Hepatocyte (in vitro differentiated cells): ENCODE measurements at regions not wholly inside any gene's neighbourhood (a gene's known extent, or its start where the extent isn't known, plus 50 kb on each side); places are given as distances from the start of the nearest gene placed in this dataset.
"Not testable (repeated sequence)": the region's sequence is repeated elsewhere in the genome, so short reads cannot be mapped to it uniquely, and the experiment has no call there.

ENCODE experiments used
- DNase-seq: peaks from one replicate; pipeline ENCODE4 v3.0.0-alpha.2; 2016; ENCODE audit warnings: low spot score
- H2AFZ ChIP-seq: fragments of 200-600 bp; sonication (generic); 2 replicates; pipeline ENCODE4 v1.6.0; 2016; ENCODE audit warnings: antibody characterized with exemption, mild to moderate bottlenecking
- H3K27ac ChIP-seq: fragments of 200-600 bp; sonication (generic); 2 replicates; pipeline ENCODE4 v1.5.1; 2016; ENCODE audit warnings: mild to moderate bottlenecking
- H3K27me3 ChIP-seq: fragments of 200-600 bp; sonication (generic); 2 replicates; pipeline ENCODE4 v1.6.1; 2016
- H3K36me3 ChIP-seq: fragments of 200-600 bp; sonication (generic); replicated peaks from 2 replicates; pipeline ENCODE4 v1.5.1; 2016; ENCODE audit warnings: low read depth; ENCODE audit not compliant: insufficient read depth
- H3K4me1 ChIP-seq: fragments of 200-600 bp; sonication (generic); 2 replicates; pipeline ENCODE4 v1.5.1; 2016; ENCODE audit warnings: mild to moderate bottlenecking, moderate library complexity; ENCODE audit not compliant: insufficient read depth
- H3K4me2 ChIP-seq: fragments of 200-600 bp; sonication (generic); 2 replicates; pipeline ENCODE4 v1.6.0; 2016
- H3K4me3 ChIP-seq: fragments of 200-600 bp; sonication (generic); 2 replicates; pipeline ENCODE4 v1.5.1; 2016; ENCODE audit warnings: mild to moderate bottlenecking
- H3K79me2 ChIP-seq: fragments of 200-600 bp; sonication (generic); 2 replicates; pipeline ENCODE4 v1.6.0; 2017; ENCODE audit warnings: mild to moderate bottlenecking
- H3K9me2 ChIP-seq: fragments of 200-600 bp; sonication (generic); replicated peaks from 2 replicates; pipeline ENCODE4 v1.6.0; 2017; ENCODE audit warnings: mild to moderate bottlenecking; ENCODE audit not compliant: insufficient read depth
- H3K9me3 ChIP-seq: fragments of 200-600 bp; sonication (generic); 2 replicates; pipeline ENCODE4 v1.5.1; 2016; ENCODE audit warnings: low read depth, mild to moderate bottlenecking
- H4K20me1 ChIP-seq: fragments of 200-600 bp; sonication (generic); 2 replicates; pipeline ENCODE4 v1.6.0; 2016; ENCODE audit warnings: mild to moderate bottlenecking; ENCODE audit not compliant: insufficient read depth, poor library complexity, severe bottlenecking
- EZH2 ChIP-seq: fragments of 200-600 bp; sonication (generic); IDR thresholded peaks from 2 replicates; pipeline ENCODE4 v1.6.1; 2016; ENCODE audit warnings: antibody characterized with exemption, mild to moderate bottlenecking, borderline replicate concordance
- EZH2phosphoT487 ChIP-seq: fragments of 200-600 bp; sonication (generic); IDR thresholded peaks from one replicate; pipeline ENCODE4 v1.6.1; 2018; ENCODE audit warnings: antibody characterized with exemption, mild to moderate bottlenecking, low read depth, moderate library complexity; ENCODE audit not compliant: unreplicated experiment, severe bottlenecking
- WGBS: methylation state at CpG from one replicate; pipeline ENCODE4 v1.1.6; 2016; ENCODE audit warnings: low lambda C conversion rate; ENCODE audit errors: missing lambda C conversion rate; 5-methylcytosine and 5-hydroxymethylcytosine counted together
- TF ChIP-seq, protein P1 (sequence below): fragments of 200-600 bp; sonication (generic); IDR thresholded peaks from 2 replicates; pipeline ENCODE4 v1.5.1; 2016; ENCODE audit warnings: antibody characterized with exemption, mild to moderate bottlenecking; ENCODE audit not compliant: poor library complexity

DNA sequence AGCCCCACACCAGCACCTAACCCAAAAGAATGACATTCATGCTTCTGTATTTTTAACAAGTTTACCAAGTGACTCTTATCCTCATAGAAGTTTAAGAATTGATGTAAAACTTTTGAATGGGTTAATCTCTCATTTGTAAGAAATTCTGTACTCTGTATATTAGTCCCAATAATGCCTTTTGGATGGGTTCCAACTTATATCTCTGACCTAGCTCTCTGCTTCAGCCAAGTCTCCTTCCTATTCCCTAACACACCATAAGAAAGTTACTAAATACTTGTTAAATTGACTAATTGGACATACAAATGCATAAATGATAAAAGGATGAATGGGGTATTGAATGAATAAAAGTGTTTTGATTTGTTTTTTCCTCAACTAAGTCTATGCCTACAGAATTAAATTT, 557.3 kb downstream of the TMTC2 start:
- Histone ChIP-seq H3K4me2 (no peak overlapping the region), H3K79me2 (no peaks in the 10 kb centered on the region), H3K9me2 (no peaks in the 10 kb centered on the region), H3K27ac (no peak overlapping the region), H2AFZ (no peak overlapping the region), H3K4me3 (no peak overlapping the region), H3K9me3 (no peaks in the 10 kb centered on the region), H3K4me1 (no peaks in the 10 kb centered on the region), H3K36me3 (no peaks in the 10 kb centered on the region), H3K27me3 (no peaks in the 10 kb centered on the region), H4K20me1 (no peaks in the 10 kb centered on the region)
- no peak for DNase-seq
- TF ChIP-seq EZH2phosphoT487: no peak
- no peak for TF ChIP-seq EZH2
- TF ChIP-seq, protein P1, sequence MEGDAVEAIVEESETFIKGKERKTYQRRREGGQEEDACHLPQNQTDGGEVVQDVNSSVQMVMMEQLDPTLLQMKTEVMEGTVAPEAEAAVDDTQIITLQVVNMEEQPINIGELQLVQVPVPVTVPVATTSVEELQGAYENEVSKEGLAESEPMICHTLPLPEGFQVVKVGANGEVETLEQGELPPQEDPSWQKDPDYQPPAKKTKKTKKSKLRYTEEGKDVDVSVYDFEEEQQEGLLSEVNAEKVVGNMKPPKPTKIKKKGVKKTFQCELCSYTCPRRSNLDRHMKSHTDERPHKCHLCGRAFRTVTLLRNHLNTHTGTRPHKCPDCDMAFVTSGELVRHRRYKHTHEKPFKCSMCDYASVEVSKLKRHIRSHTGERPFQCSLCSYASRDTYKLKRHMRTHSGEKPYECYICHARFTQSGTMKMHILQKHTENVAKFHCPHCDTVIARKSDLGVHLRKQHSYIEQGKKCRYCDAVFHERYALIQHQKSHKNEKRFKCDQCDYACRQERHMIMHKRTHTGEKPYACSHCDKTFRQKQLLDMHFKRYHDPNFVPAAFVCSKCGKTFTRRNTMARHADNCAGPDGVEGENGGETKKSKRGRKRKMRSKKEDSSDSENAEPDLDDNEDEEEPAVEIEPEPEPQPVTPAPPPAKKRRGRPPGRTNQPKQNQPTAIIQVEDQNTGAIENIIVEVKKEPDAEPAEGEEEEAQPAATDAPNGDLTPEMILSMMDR: no peak

DNA sequence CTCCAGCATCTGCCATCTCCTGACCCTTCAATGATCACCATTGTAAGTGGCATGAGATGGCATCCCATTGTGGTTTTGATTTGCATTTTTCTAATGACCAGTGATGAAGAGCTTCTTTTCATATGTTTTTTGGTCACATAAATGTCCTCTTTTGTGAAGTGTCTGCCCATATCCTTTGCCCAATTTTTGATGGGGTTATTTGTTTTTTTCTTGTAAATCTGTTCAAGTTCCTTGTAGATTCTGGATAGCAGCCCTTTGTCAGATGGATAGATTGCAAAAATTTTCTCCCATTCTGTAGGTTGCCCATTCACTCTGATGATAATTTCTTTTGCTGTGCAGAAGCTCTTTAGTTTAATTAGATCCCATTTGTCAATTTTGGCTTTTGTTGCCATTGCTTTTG, 547.3 kb downstream of the TMTC2 start:
- H3K9me3 ChIP-seq, H3K27me3 ChIP-seq, H2AFZ ChIP-seq, H3K9me2 ChIP-seq, H3K4me3 ChIP-seq, H3K36me3 ChIP-seq, H3K4me1 ChIP-seq, H3K4me2 ChIP-seq, H3K79me2 ChIP-seq, H4K20me1 ChIP-seq, DNase-seq, H3K27ac ChIP-seq: not testable (repeated sequence)

DNA sequence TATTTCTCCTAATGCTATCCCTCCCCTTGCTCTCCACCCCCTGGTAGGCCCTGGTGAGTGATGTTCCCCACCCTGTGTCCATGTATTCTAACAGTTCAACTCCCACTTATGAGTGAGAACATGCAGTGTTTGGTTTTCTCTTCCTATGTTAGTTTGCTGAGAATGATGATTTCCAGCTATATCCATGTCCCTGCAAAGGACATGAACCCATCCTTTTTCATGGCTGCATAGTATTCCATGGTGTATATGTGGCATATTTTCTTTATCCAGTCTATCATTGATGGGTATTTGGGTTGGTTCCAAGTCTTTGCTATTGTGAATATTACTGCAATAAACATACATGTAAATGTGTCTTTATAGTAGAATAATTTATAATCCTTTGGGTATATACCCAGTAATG, 540.3 kb downstream of the TMTC2 start:
- not testable (repeated sequence) for H3K4me3 ChIP-seq, H3K9me2 ChIP-seq, H3K27ac ChIP-seq, H3K79me2 ChIP-seq, H4K20me1 ChIP-seq, H3K4me2 ChIP-seq, H2AFZ ChIP-seq, H3K27me3 ChIP-seq, H3K9me3 ChIP-seq, DNase-seq, H3K36me3 ChIP-seq, H3K4me1 ChIP-seq

DNA sequence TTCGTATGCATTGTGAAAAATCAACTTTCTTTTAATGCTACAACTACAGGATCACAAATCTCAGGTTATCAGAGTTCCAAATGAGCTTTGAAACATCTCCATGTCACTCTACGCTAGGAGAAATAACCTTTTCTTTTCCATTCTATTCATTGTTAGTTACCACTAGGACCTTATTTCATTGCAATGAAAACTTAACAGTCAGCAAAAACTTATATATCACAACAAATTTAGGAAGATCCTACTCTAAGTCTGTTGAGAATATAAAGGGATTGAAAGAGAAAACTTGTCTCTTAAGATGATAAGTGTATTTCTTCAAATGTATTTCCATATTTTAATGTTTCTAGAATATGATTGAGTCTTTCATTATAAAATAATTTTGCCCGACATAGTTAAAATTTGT, 539.1 kb downstream of the TMTC2 start:
- Histone ChIP-seq H3K4me3 (no peak overlapping the region), H3K4me2 (no peak overlapping the region), H2AFZ (no peak overlapping the region), H3K4me1 (no peaks in the 10 kb centered on the region), H3K27ac (no peak overlapping the region), H3K79me2 (no peaks in the 10 kb centered on the region), H3K27me3 (no peaks in the 10 kb centered on the region), H3K9me2 (no peaks in the 10 kb centered on the region), H3K36me3 (no peaks in the 10 kb centered on the region), H3K9me3 (no peaks in the 10 kb centered on the region), H4K20me1 (no peaks in the 10 kb centered on the region)
- no peak for TF ChIP-seq EZH2phosphoT487
- TF ChIP-seq EZH2: no peak
- TF ChIP-seq, protein P1: no peak
- DNase-seq: no peak
- 93% methylated on average over 3 of the region's 3 CpGs for WGBS

DNA sequence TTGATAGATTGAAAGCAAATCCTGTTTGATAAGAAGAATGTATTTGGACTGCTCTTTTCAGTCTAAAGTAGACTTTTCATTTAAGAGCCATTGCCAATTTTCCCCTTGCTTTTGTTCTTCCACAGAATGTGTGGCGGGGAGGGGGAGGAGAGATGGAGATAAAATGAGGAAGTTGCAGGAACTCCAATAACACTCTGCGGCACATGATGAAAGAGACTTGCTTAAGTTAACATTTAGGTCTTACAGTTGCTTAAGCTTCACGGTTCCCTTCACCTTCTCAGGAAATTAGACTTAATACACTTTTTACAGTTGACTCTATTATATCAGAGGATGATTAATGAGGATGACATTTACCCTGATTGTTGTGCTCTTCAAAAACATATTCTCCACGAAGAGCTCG, 537.3 kb downstream of the TMTC2 start:
- no peak overlapping the region for H2AFZ ChIP-seq
- H3K9me2 ChIP-seq: no peaks in the 10 kb centered on the region
- no peak for DNase-seq
- WGBS: 73% methylated on average over 5 of the region's 5 CpGs
- no peaks in the 10 kb centered on the region for H3K4me1 ChIP-seq
- no peaks in the 10 kb centered on the region for H3K36me3 ChIP-seq
- H3K27ac ChIP-seq: no peak overlapping the region
- no peaks in the 10 kb centered on the region for H3K27me3 ChIP-seq
- TF ChIP-seq EZH2phosphoT487: no peak
- TF ChIP-seq, protein P1: no peak
- no peak for TF ChIP-seq EZH2
- no peaks in the 10 kb centered on the region for H3K9me3 ChIP-seq
- no peak overlapping the region for H3K4me2 ChIP-seq
- H4K20me1 ChIP-seq: no peaks in the 10 kb centered on the region
- no peak overlapping the region for H3K4me3 ChIP-seq
- H3K79me2 ChIP-seq: no peaks in the 10 kb centered on the region
